Neural progenitor cell (in vitro differentiated cells): ENCODE measurements at regions not wholly inside any gene's neighbourhood (a gene's known extent, or its start where the extent isn't known, plus 50 kb on each side); places are given as distances from the start of the nearest gene placed in this dataset.

Experiments used
- CTCF ChIP-seq: fragments of 200-600 bp; sonication (generic); IDR thresholded peaks from 2 replicates; pipeline ENCODE4 v1.5.1; 2017; ENCODE audit warnings: antibody characterized with exemption, mild to moderate bottlenecking
- EZH2phosphoT487 ChIP-seq: fragments of 200-600 bp; sonication (generic); IDR thresholded peaks from 2 replicates; pipeline ENCODE4 v1.6.1; 2017; ENCODE audit warnings: antibody characterized with exemption

GRCh38 chr21:20315042-20315441 is 683.2 kb upstream of the NCAM2 start:
- TF ChIP-seq CTCF: no peak
- TF ChIP-seq EZH2phosphoT487: no peak
